GM23338 (cell line): ENCODE measurements at regions not wholly inside any gene's neighbourhood (a gene's known extent, or its start where the extent isn't known, plus 50 kb on each side); places are given as distances from the start of the nearest gene placed in this dataset.

ENCODE experiments used
- CREB1 ChIP-seq: fragments of 250-450 bp; sonication (Bioruptor Pico); IDR thresholded peaks from 2 replicates; pipeline ENCODE4 v1.5.0; 2020; ENCODE audit warnings: low read depth, mild to moderate bottlenecking, moderate library complexity
- CTCF ChIP-seq, 2 experiments: fragments of 200-600 bp in 1 of 2; sonication (generic) in 1 of 2; conservative IDR thresholded peaks; 2 replicates each; pipeline versions ENCODE4 v1.5.1 to v1.6.1; 2016 to 2017; ENCODE audit warnings: antibody characterized with exemption in 2 of 2, low read depth in 2 of 2, mild to moderate bottlenecking in 2 of 2, moderate library complexity in 1 of 2
- EZH2 ChIP-seq: fragments of 200-600 bp; sonication (generic); IDR thresholded peaks from one replicate; pipeline ENCODE4 v1.8.0; 2017; ENCODE audit warnings: antibody characterized with exemption, mild to moderate bottlenecking, low read depth; ENCODE audit not compliant: unreplicated experiment
- EZH2phosphoT487 ChIP-seq: fragments of 200-600 bp; sonication (generic); IDR thresholded peaks from one replicate; pipeline ENCODE4 v1.8.1; 2018; ENCODE audit warnings: antibody characterized with exemption; ENCODE audit not compliant: unreplicated experiment
- JUNB ChIP-seq: IDR thresholded peaks from one replicate; pipeline ENCODE4 v1.6.1; 2016; ENCODE audit warnings: antibody characterized with exemption; ENCODE audit not compliant: unreplicated experiment
- NANOG ChIP-seq: IDR thresholded peaks from 2 replicates; pipeline ENCODE4 v1.6.1; 2016; ENCODE audit warnings: antibody characterized with exemption, borderline replicate concordance
- POLR2AphosphoS5 ChIP-seq: IDR thresholded peaks from 2 replicates; pipeline ENCODE4 v1.6.1; 2016; ENCODE audit warnings: antibody characterized with exemption, low read depth
- ZNF114 ChIP-seq: fragments of 250-450 bp; sonication (Bioruptor Pico); IDR thresholded peaks from 2 replicates; pipeline ENCODE4 v1.5.0; 2020; ENCODE audit warnings: mild to moderate bottlenecking, moderate library complexity
- ZNF331 ChIP-seq: fragments of 250-450 bp; sonication (Bioruptor Pico); IDR thresholded peaks from 2 replicates; pipeline ENCODE4 v1.5.0; 2020; ENCODE audit warnings: low read depth, mild to moderate bottlenecking, moderate library complexity
- TF ChIP-seq, protein P1 (sequence below): IDR thresholded peaks from one replicate; pipeline ENCODE4 v1.6.1; 2018; ENCODE audit warnings: antibody characterized with exemption; ENCODE audit not compliant: unreplicated experiment
- TF ChIP-seq, protein P2 (sequence below): IDR thresholded peaks from 2 replicates; pipeline ENCODE4 v1.6.1; 2016; ENCODE audit warnings: antibody characterized with exemption
- TF ChIP-seq, protein P3 (sequence below): fragments of 250-450 bp; sonication (Bioruptor Pico); IDR thresholded peaks from 2 replicates; pipeline ENCODE4 v1.5.0; 2020; ENCODE audit warnings: mild to moderate bottlenecking, moderate library complexity

GRCh38 chr22:22744412-22745224 lies 100.2 kb downstream of the GGTLC2 start:
- no peak for TF ChIP-seq CTCF (conservative IDR thresholded peaks at IDR 0.05; ENCODE audit: low read depth in 2 of 2)
- TF ChIP-seq NANOG, result no peak
- TF ChIP-seq, protein P1, sequence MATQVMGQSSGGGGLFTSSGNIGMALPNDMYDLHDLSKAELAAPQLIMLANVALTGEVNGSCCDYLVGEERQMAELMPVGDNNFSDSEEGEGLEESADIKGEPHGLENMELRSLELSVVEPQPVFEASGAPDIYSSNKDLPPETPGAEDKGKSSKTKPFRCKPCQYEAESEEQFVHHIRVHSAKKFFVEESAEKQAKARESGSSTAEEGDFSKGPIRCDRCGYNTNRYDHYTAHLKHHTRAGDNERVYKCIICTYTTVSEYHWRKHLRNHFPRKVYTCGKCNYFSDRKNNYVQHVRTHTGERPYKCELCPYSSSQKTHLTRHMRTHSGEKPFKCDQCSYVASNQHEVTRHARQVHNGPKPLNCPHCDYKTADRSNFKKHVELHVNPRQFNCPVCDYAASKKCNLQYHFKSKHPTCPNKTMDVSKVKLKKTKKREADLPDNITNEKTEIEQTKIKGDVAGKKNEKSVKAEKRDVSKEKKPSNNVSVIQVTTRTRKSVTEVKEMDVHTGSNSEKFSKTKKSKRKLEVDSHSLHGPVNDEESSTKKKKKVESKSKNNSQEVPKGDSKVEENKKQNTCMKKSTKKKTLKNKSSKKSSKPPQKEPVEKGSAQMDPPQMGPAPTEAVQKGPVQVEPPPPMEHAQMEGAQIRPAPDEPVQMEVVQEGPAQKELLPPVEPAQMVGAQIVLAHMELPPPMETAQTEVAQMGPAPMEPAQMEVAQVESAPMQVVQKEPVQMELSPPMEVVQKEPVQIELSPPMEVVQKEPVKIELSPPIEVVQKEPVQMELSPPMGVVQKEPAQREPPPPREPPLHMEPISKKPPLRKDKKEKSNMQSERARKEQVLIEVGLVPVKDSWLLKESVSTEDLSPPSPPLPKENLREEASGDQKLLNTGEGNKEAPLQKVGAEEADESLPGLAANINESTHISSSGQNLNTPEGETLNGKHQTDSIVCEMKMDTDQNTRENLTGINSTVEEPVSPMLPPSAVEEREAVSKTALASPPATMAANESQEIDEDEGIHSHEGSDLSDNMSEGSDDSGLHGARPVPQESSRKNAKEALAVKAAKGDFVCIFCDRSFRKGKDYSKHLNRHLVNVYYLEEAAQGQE, result no peak
- TF ChIP-seq POLR2AphosphoS5, result no peak
- TF ChIP-seq EZH2, result no peak
- TF ChIP-seq, protein P2, sequence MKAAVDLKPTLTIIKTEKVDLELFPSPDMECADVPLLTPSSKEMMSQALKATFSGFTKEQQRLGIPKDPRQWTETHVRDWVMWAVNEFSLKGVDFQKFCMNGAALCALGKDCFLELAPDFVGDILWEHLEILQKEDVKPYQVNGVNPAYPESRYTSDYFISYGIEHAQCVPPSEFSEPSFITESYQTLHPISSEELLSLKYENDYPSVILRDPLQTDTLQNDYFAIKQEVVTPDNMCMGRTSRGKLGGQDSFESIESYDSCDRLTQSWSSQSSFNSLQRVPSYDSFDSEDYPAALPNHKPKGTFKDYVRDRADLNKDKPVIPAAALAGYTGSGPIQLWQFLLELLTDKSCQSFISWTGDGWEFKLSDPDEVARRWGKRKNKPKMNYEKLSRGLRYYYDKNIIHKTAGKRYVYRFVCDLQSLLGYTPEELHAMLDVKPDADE, result no peak
- no peak for TF ChIP-seq ZNF114 (CRISPR knock-in tag)
- TF ChIP-seq EZH2phosphoT487, result no peak
- no peak for TF ChIP-seq JUNB
- no peak for TF ChIP-seq ZNF331 (CRISPR knock-in tag)
- TF ChIP-seq CREB1 (CRISPR knock-in tag), result no peak
- TF ChIP-seq, protein P3, sequence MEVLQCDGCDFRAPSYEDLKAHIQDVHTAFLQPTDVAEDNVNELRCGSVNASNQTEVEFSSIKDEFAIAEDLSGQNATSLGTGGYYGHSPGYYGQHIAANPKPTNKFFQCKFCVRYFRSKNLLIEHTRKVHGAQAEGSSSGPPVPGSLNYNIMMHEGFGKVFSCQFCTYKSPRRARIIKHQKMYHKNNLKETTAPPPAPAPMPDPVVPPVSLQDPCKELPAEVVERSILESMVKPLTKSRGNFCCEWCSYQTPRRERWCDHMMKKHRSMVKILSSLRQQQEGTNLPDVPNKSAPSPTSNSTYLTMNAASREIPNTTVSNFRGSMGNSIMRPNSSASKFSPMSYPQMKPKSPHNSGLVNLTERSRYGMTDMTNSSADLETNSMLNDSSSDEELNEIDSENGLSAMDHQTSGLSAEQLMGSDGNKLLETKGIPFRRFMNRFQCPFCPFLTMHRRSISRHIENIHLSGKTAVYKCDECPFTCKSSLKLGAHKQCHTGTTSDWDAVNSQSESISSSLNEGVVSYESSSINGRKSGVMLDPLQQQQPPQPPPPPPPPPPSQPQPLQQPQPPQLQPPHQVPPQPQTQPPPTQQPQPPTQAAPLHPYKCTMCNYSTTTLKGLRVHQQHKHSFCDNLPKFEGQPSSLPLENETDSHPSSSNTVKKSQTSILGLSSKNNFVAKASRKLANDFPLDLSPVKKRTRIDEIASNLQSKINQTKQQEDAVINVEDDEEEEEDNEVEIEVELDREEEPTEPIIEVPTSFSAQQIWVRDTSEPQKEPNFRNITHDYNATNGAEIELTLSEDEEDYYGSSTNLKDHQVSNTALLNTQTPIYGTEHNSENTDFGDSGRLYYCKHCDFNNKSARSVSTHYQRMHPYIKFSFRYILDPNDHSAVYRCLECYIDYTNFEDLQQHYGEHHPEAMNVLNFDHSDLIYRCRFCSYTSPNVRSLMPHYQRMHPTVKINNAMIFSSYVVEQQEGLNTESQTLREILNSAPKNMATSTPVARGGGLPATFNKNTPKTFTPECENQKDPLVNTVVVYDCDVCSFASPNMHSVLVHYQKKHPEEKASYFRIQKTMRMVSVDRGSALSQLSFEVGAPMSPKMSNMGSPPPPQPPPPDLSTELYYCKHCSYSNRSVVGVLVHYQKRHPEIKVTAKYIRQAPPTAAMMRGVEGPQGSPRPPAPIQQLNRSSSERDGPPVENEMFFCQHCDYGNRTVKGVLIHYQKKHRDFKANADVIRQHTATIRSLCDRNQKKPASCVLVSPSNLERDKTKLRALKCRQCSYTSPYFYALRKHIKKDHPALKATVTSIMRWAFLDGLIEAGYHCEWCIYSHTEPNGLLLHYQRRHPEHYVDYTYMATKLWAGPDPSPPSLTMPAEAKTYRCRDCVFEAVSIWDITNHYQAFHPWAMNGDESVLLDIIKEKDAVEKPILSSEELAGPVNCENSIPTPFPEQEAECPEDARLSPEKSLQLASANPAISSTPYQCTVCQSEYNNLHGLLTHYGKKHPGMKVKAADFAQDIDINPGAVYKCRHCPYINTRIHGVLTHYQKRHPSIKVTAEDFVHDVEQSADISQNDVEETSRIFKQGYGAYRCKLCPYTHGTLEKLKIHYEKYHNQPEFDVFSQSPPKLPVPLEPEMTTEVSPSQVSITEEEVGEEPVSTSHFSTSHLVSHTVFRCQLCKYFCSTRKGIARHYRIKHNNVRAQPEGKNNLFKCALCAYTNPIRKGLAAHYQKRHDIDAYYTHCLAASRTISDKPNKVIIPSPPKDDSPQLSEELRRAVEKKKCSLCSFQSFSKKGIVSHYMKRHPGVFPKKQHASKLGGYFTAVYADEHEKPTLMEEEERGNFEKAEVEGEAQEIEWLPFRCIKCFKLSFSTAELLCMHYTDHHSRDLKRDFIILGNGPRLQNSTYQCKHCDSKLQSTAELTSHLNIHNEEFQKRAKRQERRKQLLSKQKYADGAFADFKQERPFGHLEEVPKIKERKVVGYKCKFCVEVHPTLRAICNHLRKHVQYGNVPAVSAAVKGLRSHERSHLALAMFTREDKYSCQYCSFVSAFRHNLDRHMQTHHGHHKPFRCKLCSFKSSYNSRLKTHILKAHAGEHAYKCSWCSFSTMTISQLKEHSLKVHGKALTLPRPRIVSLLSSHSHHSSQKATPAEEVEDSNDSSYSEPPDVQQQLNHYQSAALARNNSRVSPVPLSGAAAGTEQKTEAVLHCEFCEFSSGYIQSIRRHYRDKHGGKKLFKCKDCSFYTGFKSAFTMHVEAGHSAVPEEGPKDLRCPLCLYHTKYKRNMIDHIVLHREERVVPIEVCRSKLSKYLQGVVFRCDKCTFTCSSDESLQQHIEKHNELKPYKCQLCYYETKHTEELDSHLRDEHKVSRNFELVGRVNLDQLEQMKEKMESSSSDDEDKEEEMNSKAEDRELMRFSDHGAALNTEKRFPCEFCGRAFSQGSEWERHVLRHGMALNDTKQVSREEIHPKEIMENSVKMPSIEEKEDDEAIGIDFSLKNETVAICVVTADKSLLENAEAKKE (CRISPR knock-in tag), result no peak
